ENCODE measurements at regions not wholly inside any gene's neighbourhood (a gene's known extent, or its start where the extent isn't known, plus 50 kb on each side); places are given as distances from the start of the nearest gene placed in this dataset.
"Not testable (repeated sequence)": the region's sequence is repeated elsewhere in the genome, so short reads cannot be mapped to it uniquely, and the experiment has no call there.

DNA sequence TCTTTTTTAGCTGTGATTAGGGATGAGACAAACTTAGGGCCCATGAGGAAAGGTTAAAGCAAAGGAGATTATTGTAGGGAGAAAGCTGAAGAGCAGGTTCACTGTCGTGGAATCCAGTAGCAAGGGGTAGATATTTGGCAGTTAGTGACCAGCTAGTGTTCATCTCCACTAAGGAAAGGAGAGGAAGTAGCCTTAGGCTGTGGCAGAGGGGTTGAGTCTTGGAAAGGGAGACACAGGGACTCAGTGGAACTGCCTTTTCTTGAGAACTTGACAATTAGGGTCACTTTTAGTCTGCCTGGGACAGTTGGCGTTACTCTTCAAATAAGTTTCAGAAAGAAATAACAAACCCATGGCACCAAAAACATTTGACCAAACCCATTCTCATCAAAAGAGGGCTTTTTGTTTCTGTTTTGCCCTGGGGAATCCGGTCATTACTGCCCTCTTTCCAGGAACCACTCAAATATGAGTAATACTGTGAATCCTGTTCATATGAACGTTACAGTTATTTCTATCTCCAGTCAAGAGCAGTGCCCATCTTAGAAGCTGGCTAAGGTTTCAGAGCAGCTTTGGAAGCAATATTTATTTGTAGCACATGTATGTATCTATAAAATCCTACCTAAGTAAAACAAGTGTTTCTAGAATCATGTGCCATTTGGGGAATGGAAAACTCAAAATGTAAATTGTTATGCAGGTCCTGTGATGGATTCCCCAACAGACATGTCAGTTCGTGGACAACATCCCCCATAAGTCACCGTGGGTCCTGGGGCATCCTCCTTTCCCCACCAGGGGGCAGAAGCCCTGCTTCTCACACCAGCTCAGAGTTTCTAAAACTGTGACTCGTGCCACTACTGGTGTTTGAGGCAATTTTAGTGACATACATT is 77.3 kb upstream of the PHLPP1 start:
- peak; percentile 30 for DNase-seq (ENCODE audit: low read depth)
- no peak overlapping the region for H3K4me3 ChIP-seq (ENCODE audit: low read depth, low read length)
- TF ChIP-seq, protein P1, sequence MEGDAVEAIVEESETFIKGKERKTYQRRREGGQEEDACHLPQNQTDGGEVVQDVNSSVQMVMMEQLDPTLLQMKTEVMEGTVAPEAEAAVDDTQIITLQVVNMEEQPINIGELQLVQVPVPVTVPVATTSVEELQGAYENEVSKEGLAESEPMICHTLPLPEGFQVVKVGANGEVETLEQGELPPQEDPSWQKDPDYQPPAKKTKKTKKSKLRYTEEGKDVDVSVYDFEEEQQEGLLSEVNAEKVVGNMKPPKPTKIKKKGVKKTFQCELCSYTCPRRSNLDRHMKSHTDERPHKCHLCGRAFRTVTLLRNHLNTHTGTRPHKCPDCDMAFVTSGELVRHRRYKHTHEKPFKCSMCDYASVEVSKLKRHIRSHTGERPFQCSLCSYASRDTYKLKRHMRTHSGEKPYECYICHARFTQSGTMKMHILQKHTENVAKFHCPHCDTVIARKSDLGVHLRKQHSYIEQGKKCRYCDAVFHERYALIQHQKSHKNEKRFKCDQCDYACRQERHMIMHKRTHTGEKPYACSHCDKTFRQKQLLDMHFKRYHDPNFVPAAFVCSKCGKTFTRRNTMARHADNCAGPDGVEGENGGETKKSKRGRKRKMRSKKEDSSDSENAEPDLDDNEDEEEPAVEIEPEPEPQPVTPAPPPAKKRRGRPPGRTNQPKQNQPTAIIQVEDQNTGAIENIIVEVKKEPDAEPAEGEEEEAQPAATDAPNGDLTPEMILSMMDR (IDR thresholded peaks at IDR 0.05; ENCODE audit: insufficient read depth, low read depth, low read length) = peak; percentile 58

DNA sequence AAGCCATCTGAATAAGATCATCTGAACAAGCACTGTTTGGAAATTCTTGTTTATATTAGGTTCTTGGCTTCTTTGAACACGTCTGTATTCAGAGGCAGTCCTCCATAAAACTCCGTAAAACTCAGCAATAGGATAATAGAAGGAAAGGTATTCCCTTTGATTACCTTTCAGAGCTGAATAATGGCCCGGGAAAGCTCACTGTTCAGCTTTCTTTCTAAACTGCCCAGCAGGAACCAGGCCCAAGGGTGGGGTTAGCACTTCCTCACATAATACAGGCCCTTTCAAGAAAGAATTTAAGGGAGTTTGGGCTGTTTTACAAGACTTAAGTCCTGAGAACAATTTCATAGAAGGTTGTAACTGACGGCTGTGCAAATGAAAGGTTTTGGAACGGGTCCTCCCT is 72.2 kb upstream of the PHLPP1 start:
- no peak overlapping the region for H3K4me3 ChIP-seq (ENCODE audit: low read depth, low read length)

DNA sequence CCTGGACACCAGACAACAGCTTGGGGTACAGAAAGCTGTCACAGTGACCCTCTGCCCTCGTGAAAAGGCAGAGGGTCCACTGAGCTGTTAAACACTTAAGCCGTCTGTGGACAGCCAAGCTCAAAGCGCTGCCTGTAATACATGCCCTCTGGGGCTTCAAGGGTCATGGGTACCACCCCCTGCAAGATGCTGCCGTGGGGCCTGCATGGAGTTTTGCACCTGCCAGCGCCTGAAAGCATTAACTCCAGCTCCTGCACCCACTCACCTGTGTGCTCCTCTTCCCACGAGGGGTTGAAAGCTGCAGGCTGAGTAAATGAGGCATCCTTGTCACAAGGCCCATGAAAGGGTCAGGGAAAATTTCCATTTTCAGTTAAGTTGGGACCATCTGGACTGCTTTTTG is 70.6 kb upstream of the PHLPP1 start:
- DNase-seq (ENCODE audit: low read depth) = no peak
- TF ChIP-seq, protein P1 (IDR thresholded peaks at IDR 0.05; ENCODE audit: insufficient read depth, low read depth, low read length) = no peak
- no peak overlapping the region for H3K4me3 ChIP-seq (ENCODE audit: low read depth, low read length)

More for the DNA sequence above, 72.2 kb upstream of the PHLPP1 start:
- TF ChIP-seq, protein P1 (IDR thresholded peaks at IDR 0.05; ENCODE audit: insufficient read depth, low read depth, low read length) = no peak
- no peak for DNase-seq (ENCODE audit: low read depth)

DNA sequence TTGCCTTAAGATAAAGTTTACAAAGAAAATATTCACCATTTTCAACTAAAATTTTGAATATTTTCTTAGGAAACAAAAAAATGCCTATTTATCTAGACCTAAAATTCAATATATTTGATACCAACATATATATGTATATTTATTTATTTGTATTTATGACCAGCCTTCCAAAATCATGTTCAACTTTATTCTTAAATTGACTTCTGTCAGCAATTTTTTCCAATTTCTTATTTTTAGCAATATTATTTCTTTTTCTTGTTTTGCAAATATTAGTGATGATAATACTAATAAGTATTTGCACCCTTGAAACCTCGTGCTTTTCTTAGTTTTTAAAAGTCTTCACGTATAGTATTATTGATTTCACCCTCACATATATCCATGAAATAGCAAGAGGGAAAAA is 68.2 kb upstream of the PHLPP1 start:
- no peak for DNase-seq (ENCODE audit: low read depth)
- no peak overlapping the region for H3K4me3 ChIP-seq (ENCODE audit: low read depth, low read length)
- TF ChIP-seq, protein P1 (IDR thresholded peaks at IDR 0.05; ENCODE audit: insufficient read depth, low read depth, low read length) = no peak

DNA sequence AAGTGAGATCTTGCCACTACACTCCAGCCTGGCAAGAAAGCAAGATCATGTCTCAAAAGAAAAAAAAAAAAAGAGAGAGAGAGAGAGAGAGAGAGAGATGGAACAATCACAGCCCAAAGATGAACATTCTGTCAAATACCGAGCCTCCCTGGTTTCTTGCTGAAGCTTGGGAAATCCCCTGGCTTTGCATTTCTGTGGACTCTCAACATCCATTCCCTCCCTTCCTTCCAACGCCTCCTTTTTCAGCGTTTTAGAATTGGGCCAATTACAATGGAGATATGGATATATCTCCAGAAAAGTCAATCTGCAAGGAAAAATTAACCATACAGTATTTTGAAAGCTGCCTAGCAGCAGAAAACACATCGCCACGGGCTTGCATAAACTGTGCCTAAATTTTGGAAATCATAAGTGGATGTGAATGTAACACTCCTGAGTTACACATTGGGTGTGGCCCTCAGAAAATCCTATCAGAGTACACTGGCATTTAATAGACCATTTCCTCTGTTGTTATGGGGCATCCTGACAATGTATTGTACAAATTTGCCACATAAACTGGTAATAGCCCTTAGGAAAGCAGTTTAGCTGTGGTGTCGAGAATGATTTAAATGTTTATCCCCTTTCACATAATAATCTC is 67.2 kb upstream of the PHLPP1 start:
- TF ChIP-seq, protein P1 (IDR thresholded peaks at IDR 0.05; ENCODE audit: insufficient read depth, low read depth, low read length) = no peak
- no peak overlapping the region for H3K4me3 ChIP-seq (ENCODE audit: low read depth, low read length)
- no peak for DNase-seq (ENCODE audit: low read depth)

DNA sequence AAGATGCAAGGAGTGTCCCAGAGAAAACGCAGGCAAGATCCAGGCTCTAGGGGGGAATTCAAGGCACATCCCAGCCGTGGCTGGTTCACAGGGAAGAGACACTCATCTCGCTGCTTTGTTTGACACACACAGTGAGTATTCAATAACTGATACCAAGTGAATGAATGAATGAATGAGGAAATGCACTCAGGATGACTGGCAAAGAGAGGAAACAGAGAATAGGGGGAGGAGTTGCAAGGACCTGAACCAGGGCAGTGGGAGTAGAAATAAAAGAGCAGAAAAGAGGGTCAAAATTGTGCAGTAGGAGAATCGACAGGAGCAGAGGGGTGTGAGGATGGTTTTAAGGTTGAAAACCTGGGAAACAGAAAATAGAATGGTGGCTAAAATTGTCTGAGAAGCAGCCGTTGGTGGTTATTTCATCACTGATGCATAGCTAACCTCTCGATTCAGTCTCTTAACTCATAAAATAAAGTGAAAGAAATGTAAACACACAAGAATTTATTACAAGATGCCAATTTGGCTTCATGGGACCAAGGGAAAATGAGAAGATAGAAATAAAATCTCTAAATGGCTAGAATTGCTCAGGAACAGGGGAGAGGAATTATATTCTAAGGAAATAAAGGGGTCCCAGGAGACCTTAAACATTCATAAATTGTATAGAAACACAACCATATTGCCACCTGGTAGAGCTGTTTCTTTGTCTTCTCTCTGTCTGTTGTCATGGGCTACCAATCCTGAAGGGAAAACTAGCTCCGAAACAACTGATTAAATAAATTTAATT is 63.9 kb upstream of the PHLPP1 start:
- DNase-seq (ENCODE audit: low read depth) = no peak
- TF ChIP-seq, protein P1 (IDR thresholded peaks at IDR 0.05; ENCODE audit: insufficient read depth, low read depth, low read length) = no peak
- no peak overlapping the region for H3K4me3 ChIP-seq (ENCODE audit: low read depth, low read length)

DNA sequence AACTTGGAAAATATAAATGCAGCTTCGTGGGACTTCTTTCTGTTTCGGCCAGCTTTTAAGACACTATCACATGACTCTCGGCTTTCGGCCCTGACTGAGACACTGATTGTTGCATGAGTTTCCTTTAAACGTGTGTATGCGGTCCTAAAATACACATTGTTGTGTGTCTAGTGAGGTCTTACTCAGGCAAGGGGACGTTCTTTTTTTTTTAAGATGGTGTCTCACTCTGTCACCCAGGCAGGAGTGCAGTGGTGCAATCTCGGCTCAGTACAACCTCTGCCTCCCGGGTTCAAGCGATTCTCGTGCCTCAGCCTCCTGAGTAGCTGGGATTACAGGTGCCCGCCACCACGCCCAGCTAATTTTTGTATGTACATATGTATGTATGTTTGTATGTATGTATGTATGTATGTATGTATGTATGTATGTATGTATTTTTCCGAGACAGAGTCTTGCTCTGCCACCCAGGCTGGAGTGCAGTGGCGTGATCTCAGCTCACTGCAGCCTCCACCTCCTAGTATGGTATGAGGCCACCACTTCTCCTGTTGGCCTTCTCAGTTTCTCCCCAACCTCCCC is 63.2 kb upstream of the PHLPP1 start:
- DNase-seq (ENCODE audit: low read depth); H3K4me3 ChIP-seq (ENCODE audit: low read depth, low read length): not testable (repeated sequence)

Measured in fibroblast of villous mesenchyme (primary cell).